Mucosa of descending colon (tissue), 3 donors: ENCODE measurements at regions not wholly inside any gene's neighbourhood (a gene's known extent, or its start where the extent isn't known, plus 50 kb on each side); places are given as distances from the start of the nearest gene placed in this dataset.
A peak's percentile ranks its signal among the peaks of the same experiment; 100 is the strongest.

Source experiments
- ATAC-seq: fragments of 200-7000 bp; cut with Tn5 transposase; one replicate; pipeline ENCODE4 v1.9.1; 2020; ENCODE audit warnings: mild to moderate bottlenecking, moderate library complexity
- DNase-seq, 3 donors: peaks; one replicate each; pipeline ENCODE4 v3.0.0-alpha.2; 2020
- H3K36me3 ChIP-seq: fragments of 200-600 bp; one replicate; pipeline ENCODE4 v1.8.0; 2021; ENCODE audit warnings: low read depth, mild to moderate bottlenecking
- H3K4me1 ChIP-seq: fragments of 200-600 bp; one replicate; pipeline ENCODE4 v1.8.0; 2021; ENCODE audit warnings: low read depth, mild to moderate bottlenecking
- H3K4me3 ChIP-seq: fragments of 200-600 bp; one replicate; pipeline ENCODE4 v1.8.0; 2021; ENCODE audit warnings: mild to moderate bottlenecking
- H3K9me3 ChIP-seq: fragments of 200-600 bp; one replicate; pipeline ENCODE4 v1.8.0; 2021; ENCODE audit warnings: mild to moderate bottlenecking
- CTCF ChIP-seq: fragments of 200-600 bp; IDR thresholded peaks from one replicate; pipeline ENCODE4 v1.8.0; 2022; ENCODE audit warnings: antibody characterized with exemption, mild to moderate bottlenecking
- intact Hi-C, 2 donors: fragments of 100-400 bp; cut with DNase I in 1 of 2; cut with micrococcal nuclease in 1 of 2; formaldehyde crosslinking; loops; one replicate each; pipeline versions ENCODE4 v1.11.0 to v1.11.1; 2022; cut with DNase I, micrococcal nuclease
- donor health status: DM: no; HTN: no; CAD: no; lungs with moderate emphysema.
- donor health status: DM: no; HTN: no; CAD: no.
- donor health status: DM: no; HTN: yes; CAD: no.

- no peaks in the 10 kb centered on the region for H3K4me1 ChIP-seq
- no peak overlapping the region for H3K4me3 ChIP-seq
- H3K9me3 ChIP-seq = no peaks in the 10 kb centered on the region
- intact Hi-C loops = no loop called here
- ATAC-seq = no peak
- TF ChIP-seq CTCF = no peak
- DNase-seq = no peak
- H3K36me3 ChIP-seq = no peaks in the 10 kb centered on the region
These were observed 357.6 kb downstream of the EN1 start for GRCh38 chr2:118489712-118490299.

GRCh38 chr2:118481299-118481698 is 366.1 kb downstream of the EN1 start:
- no peak overlapping the region for H3K4me3 ChIP-seq
- peak; percentile 74 for ATAC-seq
- peaks cover 5% of the 10 kb centered on the region for H3K4me1 ChIP-seq
- intact Hi-C loops = no loop called here
- no peak for DNase-seq
- H3K9me3 ChIP-seq = no peaks in the 10 kb centered on the region
- no peaks in the 10 kb centered on the region for H3K36me3 ChIP-seq
- TF ChIP-seq CTCF = no peak

GRCh38 chr2:118479020-118479419 is 368.4 kb downstream of the EN1 start:
- TF ChIP-seq CTCF = no peak
- Histone ChIP-seq H3K36me3 (no peaks in the 10 kb centered on the region), H3K4me1 (peaks cover 5% of the 10 kb centered on the region), H3K4me3 (no peak overlapping the region), H3K9me3 (no peaks in the 10 kb centered on the region)
- ATAC-seq (no peak), DNase-seq (no peak)
- intact Hi-C loops = no loop called here

GRCh38 chr2:118477111-118477862 is 370.2 kb downstream of the EN1 start:
- H3K36me3 ChIP-seq = no peaks in the 10 kb centered on the region
- no peak overlapping the region for H3K4me3 ChIP-seq
- intact Hi-C loops = no loop called here
- H3K9me3 ChIP-seq = no peaks in the 10 kb centered on the region
- H3K4me1 ChIP-seq = peaks cover 5% of the 10 kb centered on the region
- no peak for TF ChIP-seq CTCF
- ATAC-seq (peak; percentile 87), DNase-seq (peak in 2 of 3 donors; percentile 29 to 42)

GRCh38 chr2:118475622-118476205 is 371.7 kb downstream of the EN1 start:
- DNase-seq (no peak), ATAC-seq (no peak)
- intact Hi-C loops = no loop called here
- Histone ChIP-seq H3K36me3 (no peaks in the 10 kb centered on the region), H3K9me3 (no peaks in the 10 kb centered on the region), H3K4me1 (peaks cover 5% of the 10 kb centered on the region), H3K4me3 (no peak overlapping the region)
- no peak for TF ChIP-seq CTCF
